ENCODE measurements at regions not wholly inside any gene's neighbourhood (a gene's known extent, or its start where the extent isn't known, plus 50 kb on each side); places are given as distances from the start of the nearest gene placed in this dataset.
"Not testable (repeated sequence)": the region's sequence is repeated elsewhere in the genome, so short reads cannot be mapped to it uniquely, and the experiment has no call there.

GRCh38 chr21:35796844-35797243, 263.5 kb downstream of the SETD4 start:
- ATAC-seq: no peak
- intact Hi-C loops (cut with DNase I): no loop called here
- no peak for DNase-seq
- no peaks in the 10 kb centered on the region for H3K27me3 ChIP-seq
- 19 to 39% (median 28%) methylated on average over 2 of the region's 2 CpGs for WGBS, 4 donors
- TF ChIP-seq CTCF (IDR thresholded peaks at IDR 0.05): no peak
- TF ChIP-seq POLR2A (IDR thresholded peaks at IDR 0.05): no peak
- no peak overlapping the region for H3K27ac ChIP-seq
- peaks cover 0 to 2% (median 0%) of the 10 kb centered on the region in 12 donors for H3K9me3 ChIP-seq
- no peaks in the 10 kb centered on the region for H3K36me3 ChIP-seq
- H3K4me1 ChIP-seq: peaks cover 0 to 6% (median 0%) of the 10 kb centered on the region in 12 donors
- no peak overlapping the region for H3K4me3 ChIP-seq

GRCh38 chr21:35794527-35794926, 265.8 kb downstream of the SETD4 start:
- H3K27me3 ChIP-seq; H3K4me3 ChIP-seq; H3K9me3 ChIP-seq; ATAC-seq; H3K36me3 ChIP-seq; intact Hi-C loops (cut with DNase I); H3K27ac ChIP-seq; DNase-seq; H3K4me1 ChIP-seq: not testable (repeated sequence)
- WGBS, 4 donors: 83 to 90% (median 87%) methylated on average over 4 of the region's 4 CpGs

GRCh38 chr21:35792569-35793305, 267.6 kb downstream of the SETD4 start:
- peaks cover 0 to 7% (median 0%) of the 10 kb centered on the region in 12 donors for H3K9me3 ChIP-seq
- ATAC-seq (no peak), DNase-seq (no peak)
- 82 to 87% (median 87%) methylated on average over 5 of the region's 5 CpGs for WGBS, 4 donors
- no peaks in the 10 kb centered on the region for H3K27me3 ChIP-seq
- H3K36me3 ChIP-seq: no peaks in the 10 kb centered on the region
- no peak overlapping the region for H3K27ac ChIP-seq
- intact Hi-C loops (cut with DNase I): no loop called here
- no peak for TF ChIP-seq POLR2A (IDR thresholded peaks at IDR 0.05)
- TF ChIP-seq CTCF (IDR thresholded peaks at IDR 0.05): no peak
- peaks cover 0 to 6% (median 0%) of the 10 kb centered on the region in 12 donors for H3K4me1 ChIP-seq
- no peak overlapping the region for H3K4me3 ChIP-seq

GRCh38 chr21:35791541-35792325, 268.6 kb downstream of the SETD4 start:
- intact Hi-C loops (cut with DNase I): no loop called here
- Histone ChIP-seq H3K36me3 (no peaks in the 10 kb centered on the region), H3K27me3 (no peaks in the 10 kb centered on the region)

More at GRCh38 chr21:35791541-35792325, 268.6 kb downstream of the SETD4 start:
- 80 to 87% (median 84%) methylated on average over 10 of the region's 10 CpGs for WGBS, 4 donors
- ATAC-seq: no peak
- DNase-seq: no peak
- TF ChIP-seq POLR2A (IDR thresholded peaks at IDR 0.05) (no peak), CTCF (IDR thresholded peaks at IDR 0.05) (no peak)
- no peak overlapping the region for H3K27ac ChIP-seq
- no peak overlapping the region for H3K4me3 ChIP-seq
- H3K9me3 ChIP-seq: peaks cover 0 to 7% (median 0%) of the 10 kb centered on the region in 12 donors
- H3K4me1 ChIP-seq: no peaks in the 10 kb centered on the region

Measured in heart left ventricle (tissue), 16 donors.